Spinal cord (tissue), 9 donors: ENCODE measurements at regions not wholly inside any gene's neighbourhood (a gene's known extent, or its start where the extent isn't known, plus 50 kb on each side); places are given as distances from the start of the nearest gene placed in this dataset.
"Not testable (repeated sequence)": the region's sequence is repeated elsewhere in the genome, so short reads cannot be mapped to it uniquely, and the experiment has no call there.

Source experiments
- DNase-seq, 6 donors: peaks; one replicate each; pipeline versions ENCODE4 v3.0.0 to v3.0.0-alpha.2; 2013 to 2015; ENCODE audit warnings: low spot score in 6 of 6, low read depth in 4 of 6
- H3K27ac ChIP-seq: one replicate; pipeline ENCODE4 v1.5.1; 2013; ENCODE audit warnings: low read depth, low read length, control low read depth
- H3K27me3 ChIP-seq: one replicate; pipeline ENCODE4 v1.6.1; 2013; ENCODE audit warnings: low read length; ENCODE audit not compliant: control insufficient read depth, insufficient read depth
- H3K36me3 ChIP-seq: one replicate; pipeline ENCODE4 v1.6.1; 2013; ENCODE audit warnings: low read length; ENCODE audit not compliant: control insufficient read depth, insufficient read depth
- H3K4me1 ChIP-seq: one replicate; pipeline ENCODE4 v1.6.1; 2013; ENCODE audit warnings: low read length; ENCODE audit not compliant: control insufficient read depth, insufficient read depth
- H3K4me3 ChIP-seq: one replicate; pipeline ENCODE4 v1.5.1; 2013; ENCODE audit warnings: low read depth, low read length, control low read depth
- H3K9me3 ChIP-seq: one replicate; pipeline ENCODE4 v1.6.1; 2013; ENCODE audit warnings: low read length; ENCODE audit not compliant: control insufficient read depth, insufficient read depth
- WGBS: methylation state at CpG from one replicate; pipeline ENCODE4 v1.1.5; 2013; ENCODE audit warnings: missing lambda C conversion rate; ENCODE audit not compliant: insufficient coverage; 5-methylcytosine and 5-hydroxymethylcytosine counted together
- donor health status: healthy.

DNA sequence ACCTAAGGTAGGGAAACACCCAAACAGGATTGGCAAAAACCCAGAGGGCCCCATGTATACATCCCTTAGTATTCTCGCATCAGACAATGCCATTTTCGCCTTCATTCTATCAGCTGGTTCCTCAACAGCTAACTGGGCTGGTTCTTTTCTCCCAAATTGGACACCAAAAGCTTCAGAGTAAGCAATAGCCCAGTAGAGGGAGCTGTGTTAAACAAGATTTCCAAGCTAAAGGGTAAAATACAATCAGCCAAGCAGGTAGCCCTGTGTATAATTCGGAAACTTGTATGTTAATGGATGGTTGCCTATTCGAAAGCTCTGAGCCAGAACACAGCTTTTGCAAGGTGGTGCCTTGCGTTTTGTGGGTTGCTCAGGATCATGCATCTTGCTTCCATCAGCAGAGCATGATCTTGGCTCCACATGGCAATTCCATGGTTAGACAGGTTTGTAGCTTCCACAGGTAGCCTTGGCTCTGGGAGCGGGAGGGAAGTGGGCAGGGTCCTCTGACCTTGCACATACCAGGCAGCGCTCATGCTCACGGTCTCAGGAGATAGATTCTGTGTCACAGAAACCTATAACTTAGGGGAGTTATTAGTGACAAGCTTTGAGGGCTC lies 115.2 kb upstream of the LNX1 start:
- peak in 4 of 6 donors; percentile 19 to 81 (median 50) for DNase-seq
- Histone ChIP-seq H3K4me1 (peaks cover 15% of the 10 kb centered on the region), H3K36me3 (no peaks in the 10 kb centered on the region), H3K27me3 (no peaks in the 10 kb centered on the region), H3K27ac (no peak overlapping the region), H3K9me3 (no peaks in the 10 kb centered on the region), H3K4me3 (no peak overlapping the region)
- WGBS, result 54% methylated on average over 7 of the region's 8 CpGs

DNA sequence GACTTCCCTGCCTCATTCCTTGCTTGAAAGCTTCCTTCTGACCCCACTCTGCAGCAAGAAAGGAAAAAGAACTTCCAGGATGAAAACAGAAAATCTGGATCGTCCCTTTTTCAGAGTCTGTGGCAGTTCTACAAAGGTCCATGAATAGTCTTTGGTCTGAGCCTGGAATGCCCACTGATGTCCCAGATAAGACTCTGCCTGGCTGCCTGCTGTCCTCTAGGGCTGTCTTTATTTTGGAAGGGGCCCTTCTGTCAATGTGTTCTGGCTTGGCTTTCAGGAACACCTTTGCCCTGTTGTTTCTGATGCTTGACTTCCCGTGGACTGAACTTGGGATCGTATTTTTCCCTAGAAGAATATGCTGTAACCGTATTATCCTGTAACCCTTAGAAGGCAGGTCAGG lies 114.7 kb upstream of the LNX1 start:
- no peak overlapping the region for H3K4me3 ChIP-seq
- H3K4me1 ChIP-seq, result peaks cover 13% of the 10 kb centered on the region
- no peak for DNase-seq
- no peak overlapping the region for H3K27ac ChIP-seq
- no peaks in the 10 kb centered on the region for H3K9me3 ChIP-seq
- H3K27me3 ChIP-seq, result no peaks in the 10 kb centered on the region
- no peaks in the 10 kb centered on the region for H3K36me3 ChIP-seq
- WGBS, result 70% methylated on average over 4 of the region's 4 CpGs

DNA sequence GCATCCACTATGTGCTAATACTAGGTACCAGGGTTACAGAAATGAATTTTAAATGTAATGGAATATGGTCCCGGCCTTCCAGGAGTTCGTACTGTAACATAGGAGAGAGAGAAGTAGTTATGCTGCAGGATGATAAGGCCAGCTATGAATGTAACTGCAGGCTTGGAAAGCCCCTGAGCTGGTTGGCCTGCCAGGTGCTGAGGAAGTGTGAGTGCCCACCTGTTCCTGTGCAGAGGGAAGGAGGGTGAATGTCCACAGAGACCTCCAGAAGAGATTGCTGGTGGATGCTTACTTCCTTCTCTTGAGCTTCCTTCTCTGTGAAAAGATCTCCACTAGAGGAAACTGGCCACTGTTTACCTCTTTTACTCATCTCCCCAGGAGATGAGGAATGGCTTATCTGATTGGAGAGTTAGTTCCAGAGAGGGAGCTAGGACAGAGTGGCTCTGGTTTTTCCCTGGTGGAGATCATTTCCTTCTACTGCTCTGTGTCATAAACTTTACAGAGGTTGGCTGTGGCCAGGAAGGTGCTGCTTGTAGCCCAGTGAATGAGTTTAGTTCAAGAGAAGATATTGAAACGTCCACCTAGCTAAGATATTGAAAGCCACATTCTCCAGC lies 114.0 kb upstream of the LNX1 start:
- no peaks in the 10 kb centered on the region for H3K36me3 ChIP-seq
- peaks cover 13% of the 10 kb centered on the region for H3K4me1 ChIP-seq
- H3K27me3 ChIP-seq, result no peaks in the 10 kb centered on the region
- no peak for DNase-seq
- H3K27ac ChIP-seq, result no peak overlapping the region
- no peaks in the 10 kb centered on the region for H3K9me3 ChIP-seq
- 97% methylated on average over 2 of the region's 3 CpGs for WGBS
- no peak overlapping the region for H3K4me3 ChIP-seq

DNA sequence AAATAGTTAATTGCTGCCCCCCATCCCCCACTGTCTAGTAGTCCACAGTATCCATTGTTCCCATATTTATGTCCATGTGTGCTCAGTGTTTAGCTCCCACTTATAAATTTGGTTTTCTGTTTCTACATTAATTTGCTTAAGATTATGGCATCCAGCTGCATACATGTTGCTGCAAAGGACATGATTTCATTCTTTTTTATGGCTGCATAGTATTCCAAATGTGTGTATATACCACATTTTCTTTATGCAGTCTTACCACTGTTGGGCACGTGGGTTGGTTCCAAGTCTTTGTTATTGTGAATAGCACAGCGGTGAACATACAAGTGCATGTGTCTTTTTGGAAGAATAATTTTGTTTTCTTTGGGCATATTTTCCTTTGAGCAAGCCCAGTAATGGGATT lies 113.0 kb upstream of the LNX1 start:
- Histone ChIP-seq H3K27ac (no peak overlapping the region), H3K9me3 (no peaks in the 10 kb centered on the region), H3K4me1 (peaks cover 13% of the 10 kb centered on the region), H3K4me3 (no peak overlapping the region), H3K36me3 (no peaks in the 10 kb centered on the region), H3K27me3 (no peaks in the 10 kb centered on the region)
- no CpG with 5 or more reads among the region's 2 CpGs for WGBS
- DNase-seq, result no peak

DNA sequence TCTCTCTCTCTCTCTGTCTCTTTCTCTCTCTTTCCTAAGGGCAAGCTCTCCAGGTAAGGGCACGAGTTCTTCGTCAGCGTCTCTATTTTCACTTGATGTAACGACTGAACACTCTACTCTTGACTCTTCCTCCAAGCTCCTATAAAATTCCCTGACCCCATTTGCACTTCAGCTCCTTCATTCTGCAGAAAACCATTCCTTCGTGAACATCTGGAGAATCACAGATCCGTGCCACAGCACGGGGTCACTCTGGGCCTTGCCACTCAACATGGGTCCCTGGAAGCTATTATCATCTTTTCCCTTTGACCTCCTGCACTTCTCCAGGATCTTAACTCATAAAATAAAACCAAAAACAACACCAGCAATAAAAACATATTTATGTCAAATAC lies 112.0 kb upstream of the LNX1 start:
- H3K4me3 ChIP-seq, result no peak overlapping the region
- 36% methylated on average over 7 of the region's 7 CpGs for WGBS
- H3K27ac ChIP-seq, result peak overlapping the region; percentile 55
- no peak for DNase-seq
- peaks cover 13% of the 10 kb centered on the region for H3K4me1 ChIP-seq
- no peaks in the 10 kb centered on the region for H3K36me3 ChIP-seq
- H3K27me3 ChIP-seq, result no peaks in the 10 kb centered on the region
- no peaks in the 10 kb centered on the region for H3K9me3 ChIP-seq

DNA sequence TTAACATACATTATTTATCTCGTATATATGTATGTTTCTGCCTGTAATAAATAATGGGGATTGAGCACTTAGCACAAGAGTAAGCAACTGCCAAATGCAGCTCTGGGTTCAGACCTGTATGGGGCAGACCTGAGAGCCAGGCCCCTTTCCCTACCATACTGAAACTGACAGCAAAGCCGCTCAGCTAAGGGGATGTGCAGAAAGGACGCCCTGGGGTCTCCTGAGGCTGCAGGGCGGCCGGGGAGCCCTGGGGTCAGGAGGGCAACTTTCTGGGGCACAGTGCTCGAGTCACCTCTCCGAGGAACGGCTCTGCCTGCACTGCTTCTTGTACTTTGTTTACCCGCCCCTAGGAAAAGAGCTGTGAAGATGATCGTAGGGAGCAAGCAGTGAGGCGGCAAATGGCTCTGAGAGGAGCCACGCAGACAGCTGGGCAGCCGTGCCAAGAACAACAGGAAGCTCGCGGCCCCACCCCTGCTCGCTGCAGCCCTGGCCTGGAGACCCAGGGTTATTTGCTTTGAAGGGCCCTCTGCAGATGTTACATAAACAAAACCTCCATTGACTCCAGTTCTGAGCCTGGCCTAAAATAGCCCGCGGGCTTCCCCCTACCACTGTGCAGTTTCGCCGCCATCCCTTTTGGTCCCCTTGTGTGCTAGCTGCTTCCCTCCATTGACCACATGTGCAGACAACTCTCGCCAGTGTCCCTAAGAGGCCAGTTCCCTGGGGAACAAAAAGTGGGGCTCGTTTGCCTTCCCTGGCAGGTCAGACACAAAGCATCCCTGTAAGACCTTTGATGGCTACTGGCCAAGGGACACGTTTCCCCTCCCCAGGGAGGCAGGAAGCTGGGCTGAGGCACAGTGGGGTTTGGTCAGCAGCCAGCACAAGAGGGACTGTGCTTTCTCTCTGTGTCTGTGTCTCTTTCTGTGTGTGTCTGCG lies 111.3 kb upstream of the LNX1 start:
- no peaks in the 10 kb centered on the region for H3K36me3 ChIP-seq
- H3K9me3 ChIP-seq, result no peaks in the 10 kb centered on the region
- no peak overlapping the region for H3K4me3 ChIP-seq
- H3K27me3 ChIP-seq, result no peaks in the 10 kb centered on the region
- peaks cover 13% of the 10 kb centered on the region for H3K4me1 ChIP-seq
- H3K27ac ChIP-seq, result peak overlapping the region; percentile 70
- whole genome bisulfite sequencing, result 6% methylated on average over 22 of the region's 24 CpGs
- peak; percentile 47 to 88 (median 66) for DNase-seq

DNA sequence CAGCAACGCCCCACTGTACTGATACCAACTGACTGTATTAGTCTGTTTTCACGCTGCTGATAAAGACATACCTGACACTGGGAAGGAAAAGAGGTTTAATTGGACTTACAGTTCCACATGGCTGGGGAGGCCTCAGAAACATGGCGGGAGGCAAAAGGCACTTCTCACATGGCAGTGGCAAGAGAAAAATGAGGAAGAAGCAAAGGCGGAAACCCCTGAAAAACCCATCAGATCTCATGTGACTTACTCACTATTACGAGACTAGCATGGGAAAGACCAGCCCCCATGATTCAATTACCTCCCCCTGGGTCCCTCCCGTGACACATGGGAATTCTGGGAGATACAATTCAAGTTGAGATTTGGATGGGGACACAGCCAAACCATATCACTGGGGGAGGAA lies 110.0 kb upstream of the LNX1 start:
- not testable (repeated sequence) for DNase-seq, H3K36me3 ChIP-seq, H3K4me3 ChIP-seq, H3K9me3 ChIP-seq, H3K27me3 ChIP-seq, H3K27ac ChIP-seq
- WGBS, result 100% methylated on average over 1 of the region's 6 CpGs
- H3K4me1 ChIP-seq, result peaks cover 13% of the 10 kb centered on the region

DNA sequence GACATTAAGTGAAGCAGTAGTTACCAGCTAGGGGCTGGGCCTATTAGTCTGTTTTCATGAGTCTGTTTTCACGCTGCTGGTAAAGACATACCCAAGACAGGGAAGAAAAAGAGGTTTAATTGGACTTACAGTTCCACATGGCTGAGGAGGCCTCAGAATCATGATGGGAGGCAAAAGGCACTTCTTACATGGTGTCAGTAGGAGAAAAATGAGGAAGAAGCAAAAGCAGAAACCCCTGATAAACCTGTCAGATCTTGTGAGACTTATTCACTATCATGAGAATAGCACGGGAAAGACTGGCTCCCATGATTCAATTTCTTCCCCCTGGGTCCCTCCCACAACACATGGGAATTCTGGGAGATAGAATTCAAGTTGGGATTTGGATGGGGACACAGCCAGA lies 108.0 kb upstream of the LNX1 start:
- H3K27ac ChIP-seq, H3K4me3 ChIP-seq, DNase-seq, H3K9me3 ChIP-seq, H3K27me3 ChIP-seq, H3K36me3 ChIP-seq: not testable (repeated sequence)
- WGBS, result 86% methylated on average over 1 of the region's 2 CpGs
- peaks cover 13% of the 10 kb centered on the region for H3K4me1 ChIP-seq

DNA sequence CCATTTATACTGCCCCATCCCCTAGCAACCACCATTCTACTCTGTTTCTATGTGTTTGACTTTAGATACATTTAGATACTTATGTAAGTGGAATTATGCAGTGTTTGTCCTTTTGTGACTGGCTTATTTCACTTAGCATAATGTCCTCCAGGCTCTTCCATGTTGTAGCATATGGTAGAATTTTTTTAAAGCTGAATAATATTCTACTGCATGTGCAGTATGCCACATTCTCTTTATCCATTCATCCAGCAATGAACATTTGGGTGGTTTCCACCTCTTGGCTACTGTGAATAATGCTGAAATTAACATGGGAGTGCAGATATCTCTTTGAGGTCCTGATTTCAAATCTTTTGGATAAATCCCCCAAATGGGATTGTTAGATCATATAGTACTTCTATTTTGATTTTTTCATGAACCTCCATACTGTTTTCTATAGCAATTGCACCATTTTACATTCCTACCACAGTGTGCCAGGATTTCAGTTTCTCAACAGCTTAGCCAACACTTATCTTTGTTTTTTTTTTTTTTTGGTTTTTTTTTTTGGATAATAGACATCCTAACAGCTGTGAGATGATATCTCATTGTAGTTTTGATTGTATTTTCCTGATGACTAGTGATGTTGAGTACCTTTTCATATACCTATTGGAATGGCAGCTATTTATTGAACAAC lies 105.9 kb upstream of the LNX1 start:
- Histone ChIP-seq H3K4me3 (no peak overlapping the region), H3K27me3 (no peaks in the 10 kb centered on the region), H3K4me1 (peaks cover under 1% of the 10 kb centered on the region), H3K36me3 (no peaks in the 10 kb centered on the region), H3K9me3 (no peaks in the 10 kb centered on the region), H3K27ac (no peak overlapping the region)
- peak in 1 of 6 donors; percentile 89 for DNase-seq
